GM21619 (cell line): ENCODE measurements at regions not wholly inside any gene's neighbourhood (a gene's known extent, or its start where the extent isn't known, plus 50 kb on each side); places are given as distances from the start of the nearest gene placed in this dataset.

Experiments
- ATAC-seq: cut with Tn5 transposase; IDR thresholded peaks from one replicate; pipeline ENCODE4 v1.9.1; 2021; ENCODE audit not compliant: unreplicated experiment

GRCh38 chr21:27206368-27206982, 239.6 kb upstream of the ADAMTS5 start:
- no peak for ATAC-seq

GRCh38 chr21:27202301-27202700, 235.4 kb upstream of the ADAMTS5 start:
- ATAC-seq, result no peak

- no peak for ATAC-seq
Observed at GRCh38 chr21:27201197-27201596, 234.3 kb upstream of the ADAMTS5 start.

GRCh38 chr21:27196651-27197050, 229.8 kb upstream of the ADAMTS5 start:
- ATAC-seq, result no peak

DNA sequence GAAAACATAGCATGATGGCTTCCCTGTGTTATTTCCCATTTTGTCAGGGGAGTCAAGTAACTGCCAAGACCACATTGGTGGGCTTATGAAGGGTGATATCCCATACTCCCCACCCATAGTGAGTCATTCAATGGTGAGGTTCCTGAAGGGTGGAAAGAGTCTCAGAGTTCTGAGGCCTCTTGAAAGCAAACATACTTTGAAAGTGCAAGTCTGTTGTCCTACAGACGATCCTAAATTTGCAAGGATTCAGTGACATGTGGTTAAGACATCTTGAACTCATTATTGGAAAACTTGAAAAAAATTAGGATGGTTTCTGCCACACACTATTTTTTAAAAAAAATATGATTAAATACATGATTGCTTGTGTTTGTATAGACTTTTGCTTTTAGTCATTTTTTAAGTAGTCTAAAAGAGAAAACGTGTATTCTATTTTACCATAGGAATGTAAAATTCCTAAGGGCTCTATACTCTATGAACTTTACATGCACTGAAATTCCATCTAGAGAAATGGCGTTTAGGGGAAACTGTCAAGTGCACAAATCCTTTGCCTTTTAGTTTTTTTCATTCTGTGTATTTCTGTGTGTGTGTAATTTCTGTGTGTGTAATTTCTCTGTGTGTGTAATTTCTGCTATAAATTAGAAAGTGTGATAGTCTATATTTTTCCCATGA, 225.5 kb upstream of the ADAMTS5 start:
- ATAC-seq, result no peak

- ATAC-seq, result no peak
Observed at GRCh38 chr21:27190601-27191000, 223.7 kb upstream of the ADAMTS5 start.

GRCh38 chr21:27189870-27190269, 223.0 kb upstream of the ADAMTS5 start:
- ATAC-seq, result no peak

GRCh38 chr21:27173053-27173452, 206.2 kb upstream of the ADAMTS5 start:
- ATAC-seq, result no peak

DNA sequence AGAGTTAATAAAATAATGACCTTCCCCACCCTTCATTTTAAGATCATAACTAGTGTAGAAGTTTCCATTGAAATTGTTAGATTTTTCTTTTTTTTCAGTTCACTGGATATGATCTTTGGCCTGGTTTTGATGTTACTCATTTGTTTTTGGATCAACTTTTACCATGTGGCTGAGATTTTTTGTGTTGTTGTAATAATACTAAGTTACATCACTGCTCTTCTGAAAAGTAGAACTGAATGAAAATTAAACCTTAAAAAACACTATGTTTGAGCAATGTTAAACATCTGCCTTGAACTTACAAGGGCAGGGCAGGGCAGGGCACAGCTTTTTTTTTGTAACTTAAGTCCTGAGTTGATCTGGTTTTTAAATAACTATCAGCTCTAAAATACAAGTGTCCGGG, 204.8 kb upstream of the ADAMTS5 start:
- no peak for ATAC-seq

- ATAC-seq, result no peak
Observed at GRCh38 chr21:27168084-27168483, 201.2 kb upstream of the ADAMTS5 start.

DNA sequence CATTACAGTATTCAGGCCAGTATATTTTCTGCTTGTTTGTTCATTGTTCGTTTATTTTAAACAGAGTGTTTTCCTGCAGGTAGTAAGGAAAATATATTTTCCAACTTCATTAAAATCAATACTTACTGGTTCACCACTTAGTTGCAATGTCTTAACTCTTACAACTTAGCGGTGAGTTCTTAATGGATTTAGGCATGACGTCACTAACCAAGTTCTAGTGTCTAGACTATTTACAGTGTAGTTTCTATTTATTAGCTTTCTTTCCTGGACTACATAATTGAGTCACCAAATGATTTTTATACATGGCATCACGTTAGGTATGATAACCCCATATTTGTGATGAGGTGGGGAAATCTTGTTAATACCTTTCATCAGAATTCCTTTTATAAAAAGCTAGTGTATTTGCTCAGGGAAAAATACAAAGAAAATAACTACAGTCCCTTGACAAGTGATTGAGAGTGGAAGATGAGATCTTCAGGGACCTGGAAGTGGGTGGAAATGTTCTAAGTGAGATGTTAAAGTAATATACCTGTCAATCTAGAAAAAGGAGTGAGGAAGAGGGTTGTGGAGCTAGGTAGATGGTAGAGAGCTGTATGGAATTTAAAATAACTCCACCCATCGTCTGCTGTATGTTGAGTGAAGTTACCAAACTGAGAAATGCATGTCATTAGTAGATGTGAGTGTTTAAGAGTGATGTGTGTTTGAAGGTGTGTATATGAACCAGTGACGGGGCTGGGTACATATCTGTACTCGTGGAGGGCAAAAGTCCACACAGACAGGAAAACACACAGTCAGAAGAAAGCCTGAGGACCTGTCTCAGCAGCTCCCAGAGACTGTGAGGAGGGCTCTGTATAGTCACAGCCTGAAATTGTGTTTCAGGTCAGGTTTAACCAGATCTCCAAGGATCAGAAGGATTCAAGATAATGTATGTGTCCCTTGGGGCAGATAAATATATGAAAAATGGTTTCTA, 197.6 kb upstream of the ADAMTS5 start:
- no peak for ATAC-seq

GRCh38 chr21:27158967-27159366, 192.1 kb upstream of the ADAMTS5 start:
- no peak for ATAC-seq

DNA sequence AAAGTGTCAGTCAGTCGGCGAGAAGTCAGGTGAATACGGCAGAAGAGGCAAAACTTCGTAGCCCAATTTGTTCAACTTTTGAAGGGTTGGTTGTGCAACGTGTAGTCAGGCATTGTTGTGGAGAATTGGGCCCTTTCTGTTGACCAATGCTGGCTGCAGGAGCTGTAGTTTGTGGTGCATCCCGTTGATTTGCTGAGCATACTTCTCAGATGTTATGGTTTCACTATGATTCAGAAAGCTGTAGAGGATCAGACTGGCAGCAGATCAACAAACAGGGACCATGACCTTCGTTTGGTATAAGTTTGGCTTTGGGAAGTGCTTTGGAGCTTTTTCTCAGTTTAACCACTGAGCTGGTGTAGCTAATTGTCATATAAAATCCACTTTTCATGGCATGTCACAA, 190.2 kb upstream of the ADAMTS5 start:
- ATAC-seq, result no peak

DNA sequence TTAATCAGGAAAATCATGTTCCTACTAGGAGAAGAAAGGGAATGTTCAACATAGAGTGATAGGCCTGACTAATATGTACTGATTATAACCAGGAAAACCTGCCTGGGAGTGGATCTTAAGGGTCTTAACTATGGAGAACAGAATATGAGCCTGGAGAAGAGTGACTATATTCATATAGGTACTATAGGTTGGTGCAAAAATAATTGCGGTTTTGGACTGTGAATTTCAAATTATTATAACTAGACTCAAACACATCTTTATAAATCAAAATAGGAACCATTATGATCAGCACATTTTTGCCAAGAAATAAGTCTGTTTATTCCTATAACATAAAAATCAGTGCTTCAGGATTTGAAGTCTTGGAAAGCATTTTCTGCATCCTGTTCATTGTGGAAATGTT, 189.8 kb upstream of the ADAMTS5 start:
- ATAC-seq, result no peak

- no peak for ATAC-seq
Observed at GRCh38 chr21:27155130-27155500, 188.2 kb upstream of the ADAMTS5 start.

DNA sequence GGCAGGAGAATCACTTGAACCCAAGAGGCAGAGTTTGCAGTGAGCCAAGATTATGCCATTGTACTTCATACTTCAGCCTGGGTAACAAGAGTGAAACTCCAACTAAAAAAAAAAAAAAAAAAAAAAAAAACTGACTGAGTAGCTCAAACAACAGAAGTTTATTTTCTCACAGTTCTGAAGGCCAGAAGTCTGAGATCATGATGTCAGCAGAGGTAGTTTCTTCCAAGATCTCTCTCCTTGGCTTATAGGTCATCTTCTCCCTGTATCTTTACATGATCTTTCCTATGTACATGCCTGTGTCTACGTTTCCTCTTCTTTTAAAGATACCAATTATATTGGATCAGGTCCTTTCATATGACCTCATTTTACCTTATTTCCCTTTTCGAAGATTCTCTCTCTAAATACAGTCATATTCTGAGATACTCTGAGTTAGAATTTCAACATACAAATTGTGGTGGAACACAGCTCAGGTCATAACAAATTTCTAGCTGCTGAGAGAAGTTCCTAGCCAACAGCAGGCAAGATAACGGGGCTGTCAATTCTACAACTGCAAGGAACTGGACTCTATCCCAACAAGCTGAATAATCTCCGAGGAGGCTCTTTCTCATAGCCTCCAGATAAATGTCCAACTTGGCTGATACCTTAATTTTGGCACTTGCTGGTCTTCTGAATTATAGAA, 187.7 kb upstream of the ADAMTS5 start:
- no peak for ATAC-seq

- ATAC-seq, result no peak
Observed at GRCh38 chr21:27152996-27153395, 186.1 kb upstream of the ADAMTS5 start.

- ATAC-seq, result no peak
Observed at GRCh38 chr21:27149034-27149433, 182.1 kb upstream of the ADAMTS5 start.

GRCh38 chr21:27146268-27146667, 179.4 kb upstream of the ADAMTS5 start:
- no peak for ATAC-seq

DNA sequence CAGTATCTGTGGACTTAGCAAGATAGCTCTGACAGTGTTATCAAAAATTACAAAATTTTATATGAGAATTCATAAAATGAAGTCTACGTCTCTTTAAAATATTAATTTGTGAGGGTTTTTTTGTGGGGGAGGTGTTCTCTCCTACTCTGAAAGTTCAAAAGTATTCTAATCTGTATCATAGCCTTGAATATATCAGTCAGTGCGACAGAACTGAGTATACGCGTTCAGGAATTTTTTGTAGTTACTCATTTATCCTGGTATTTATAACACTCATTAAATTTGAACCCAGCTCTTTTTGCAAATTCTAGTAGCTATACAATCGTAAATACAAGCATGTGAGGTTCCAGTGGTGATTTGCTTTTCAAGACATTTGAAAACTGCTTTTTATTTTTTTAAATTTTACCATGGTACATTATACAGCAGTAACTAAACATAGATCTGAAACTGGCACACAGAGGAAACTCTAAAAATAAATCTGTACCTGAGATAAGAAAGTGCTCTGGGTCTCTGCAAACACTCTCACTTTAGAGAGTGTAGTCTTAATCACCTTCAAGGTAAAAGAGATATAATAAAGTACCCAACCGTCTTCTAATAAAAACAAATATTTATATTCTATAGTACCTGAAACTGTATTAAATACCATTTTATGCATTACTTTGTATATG, 178.4 kb upstream of the ADAMTS5 start:
- ATAC-seq, result no peak

DNA sequence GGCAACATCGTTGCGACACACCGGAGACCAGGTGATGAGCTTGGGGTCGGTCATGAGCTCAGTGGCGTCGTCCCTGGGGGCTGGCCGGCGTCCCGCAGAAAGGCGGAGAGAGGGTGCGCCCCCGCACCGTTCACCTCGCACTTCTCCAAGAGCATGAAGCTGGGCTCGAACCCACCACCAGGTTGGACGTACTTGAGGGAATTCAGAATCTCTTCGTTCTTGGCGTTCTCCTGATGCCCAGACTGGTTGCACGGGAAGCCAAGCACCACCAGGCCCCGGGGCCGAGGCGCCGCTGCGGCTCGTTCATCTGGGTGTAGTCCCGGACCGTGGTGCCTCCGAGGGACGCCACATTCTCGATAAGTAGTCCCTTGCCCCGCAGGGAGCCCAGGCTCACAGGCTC, 176.6 kb upstream of the ADAMTS5 start:
- no peak for ATAC-seq
